ENCODE measurements at regions not wholly inside any gene's neighbourhood (a gene's known extent, or its start where the extent isn't known, plus 50 kb on each side); places are given as distances from the start of the nearest gene placed in this dataset.

DNA sequence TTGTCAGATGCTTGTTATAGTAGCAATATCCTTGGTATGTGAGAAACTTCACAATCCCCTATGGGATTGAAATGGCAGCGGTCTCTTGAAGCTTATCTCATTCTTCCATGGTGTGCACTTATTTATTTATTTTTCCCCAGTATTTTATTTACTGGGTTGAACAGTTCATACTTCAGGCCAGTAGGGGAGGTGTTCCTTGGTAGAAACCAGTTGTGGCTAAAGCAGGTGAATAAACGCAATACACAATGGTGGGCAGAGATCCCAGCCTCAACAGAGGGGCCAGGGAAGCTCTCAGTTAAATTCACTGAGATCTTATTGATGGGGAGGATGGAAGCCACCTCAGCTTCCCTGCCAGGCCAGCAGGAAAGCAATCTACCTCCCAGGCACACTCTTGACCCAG is 93.7 kb upstream of the SRD5A2 start:
- no peak for TF ChIP-seq PAX5 (IDR thresholded peaks at IDR 0.05; ENCODE audit: insufficient read depth, low read length, severe bottlenecking)
- TF ChIP-seq POU2F2 (IDR thresholded peaks at IDR 0.05; ENCODE audit: low read depth, low read length): no peak
- TF ChIP-seq POLR2AphosphoS5 (IDR thresholded peaks at IDR 0.05; ENCODE audit: low read depth, low read length): no peak
- no peak for TF ChIP-seq TAF1 (IDR thresholded peaks at IDR 0.05; ENCODE audit: low read depth, low read length)
- no peak for TF ChIP-seq SPI1 (IDR thresholded peaks at IDR 0.05; ENCODE audit: low read depth, low read length)
- no peak for TF ChIP-seq POLR2A (IDR thresholded peaks at IDR 0.05; ENCODE audit: low read depth, low read length)
- no peak for DNase-seq (ENCODE audit: insufficient read length, low spot score)
- no peak for FAIRE-seq

DNA sequence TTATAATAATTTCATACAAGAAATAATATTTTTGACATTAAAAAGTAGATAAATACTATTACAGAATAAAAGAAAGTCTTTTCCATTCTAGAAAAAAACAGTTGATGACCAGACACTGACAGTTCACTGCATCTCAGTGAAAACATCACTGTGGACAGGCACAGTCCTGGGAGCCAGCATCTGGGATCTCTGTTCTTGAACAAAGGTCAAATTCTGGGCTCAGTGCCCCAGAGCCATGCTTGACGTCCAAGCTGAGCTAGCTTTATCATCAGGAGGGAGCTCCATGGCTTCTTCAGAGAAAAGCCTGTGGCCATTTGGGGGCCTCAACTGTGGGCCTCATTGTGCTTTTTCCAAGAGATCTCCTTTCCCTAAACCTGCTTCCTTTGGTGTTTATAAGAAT is 86.1 kb upstream of the SRD5A2 start:
- TF ChIP-seq TAF1 (IDR thresholded peaks at IDR 0.05; ENCODE audit: low read depth, low read length) (no peak), PAX5 (IDR thresholded peaks at IDR 0.05; ENCODE audit: insufficient read depth, low read length, severe bottlenecking) (no peak), SPI1 (IDR thresholded peaks at IDR 0.05; ENCODE audit: low read depth, low read length) (no peak), POLR2A (IDR thresholded peaks at IDR 0.05; ENCODE audit: low read depth, low read length) (no peak), POU2F2 (IDR thresholded peaks at IDR 0.05; ENCODE audit: low read depth, low read length) (no peak), POLR2AphosphoS5 (IDR thresholded peaks at IDR 0.05; ENCODE audit: low read depth, low read length) (no peak)
- DNase-seq (ENCODE audit: insufficient read length, low spot score) (no peak), FAIRE-seq (no peak)

DNA sequence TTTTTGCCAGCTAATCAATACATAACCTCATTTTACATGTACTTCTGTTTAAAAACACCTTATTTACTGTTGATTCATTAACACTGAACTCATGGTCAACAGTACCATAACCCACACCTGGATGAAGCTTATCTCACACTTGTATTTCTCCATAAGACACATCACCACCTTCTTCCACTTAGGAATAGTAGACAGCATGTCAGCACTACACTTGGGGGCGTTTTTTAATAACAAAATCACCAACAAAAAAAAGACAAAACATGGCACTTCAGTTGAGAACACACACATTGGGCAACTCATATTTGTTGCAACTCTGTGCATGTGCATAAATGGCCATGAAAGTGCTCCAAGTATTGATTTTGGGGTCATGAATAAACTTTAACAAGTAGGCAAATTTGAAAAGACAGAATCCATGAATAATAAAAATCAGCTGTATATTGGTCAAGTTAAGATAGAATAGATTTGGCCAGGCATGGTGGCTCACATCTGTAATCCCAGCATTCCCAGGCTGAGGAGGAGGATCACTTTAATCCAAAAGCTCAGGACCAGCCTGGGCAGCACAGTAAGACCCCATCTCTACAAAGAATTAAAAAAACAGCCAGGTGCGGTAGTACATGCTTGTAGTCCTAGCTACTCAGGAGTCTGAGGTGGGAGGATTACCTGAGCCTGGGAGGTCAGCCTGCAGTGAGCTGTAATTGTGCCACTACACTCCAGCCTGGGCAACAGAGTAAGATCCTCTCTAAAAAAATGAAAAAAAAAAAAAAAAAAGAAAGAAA is 84.4 kb upstream of the SRD5A2 start:
- DNase-seq (ENCODE audit: insufficient read length, low spot score): no peak
- TF ChIP-seq PAX5 (IDR thresholded peaks at IDR 0.05; ENCODE audit: insufficient read depth, low read length, severe bottlenecking) (no peak), POU2F2 (IDR thresholded peaks at IDR 0.05; ENCODE audit: low read depth, low read length) (no peak), POLR2A (IDR thresholded peaks at IDR 0.05; ENCODE audit: low read depth, low read length) (no peak), TAF1 (IDR thresholded peaks at IDR 0.05; ENCODE audit: low read depth, low read length) (no peak), SPI1 (IDR thresholded peaks at IDR 0.05; ENCODE audit: low read depth, low read length) (no peak), POLR2AphosphoS5 (IDR thresholded peaks at IDR 0.05; ENCODE audit: low read depth, low read length) (no peak)
- FAIRE-seq: no peak

DNA sequence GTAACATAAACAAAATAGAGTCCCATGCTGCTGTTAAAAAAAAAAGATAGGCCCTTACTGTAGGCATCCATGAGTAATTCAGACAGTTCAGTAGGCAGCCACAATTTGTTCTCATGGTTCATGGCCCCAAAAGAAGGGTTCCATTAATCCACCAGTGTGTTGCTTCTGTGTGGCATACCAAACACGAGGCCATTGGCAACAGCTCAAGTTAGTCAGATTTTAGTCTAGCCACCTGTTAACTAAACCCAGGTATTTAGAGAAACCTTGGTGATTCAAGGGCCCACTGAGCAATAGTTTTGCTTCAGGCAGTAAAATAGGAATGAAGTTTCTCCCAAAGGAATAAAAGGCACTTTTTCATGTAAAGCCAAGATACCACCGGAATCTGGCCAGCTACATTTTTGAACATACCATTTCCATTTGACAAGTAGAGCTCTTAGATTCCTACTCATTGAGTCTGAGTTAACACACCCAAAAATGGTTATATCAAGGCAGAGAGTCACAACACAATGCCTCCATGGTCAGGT is 80.1 kb upstream of the SRD5A2 start:
- FAIRE-seq (no peak), DNase-seq (ENCODE audit: insufficient read length, low spot score) (no peak)
- TF ChIP-seq POLR2A (IDR thresholded peaks at IDR 0.05; ENCODE audit: low read depth, low read length) (no peak), TAF1 (IDR thresholded peaks at IDR 0.05; ENCODE audit: low read depth, low read length) (no peak), POU2F2 (IDR thresholded peaks at IDR 0.05; ENCODE audit: low read depth, low read length) (no peak), POLR2AphosphoS5 (IDR thresholded peaks at IDR 0.05; ENCODE audit: low read depth, low read length) (no peak), SPI1 (IDR thresholded peaks at IDR 0.05; ENCODE audit: low read depth, low read length) (no peak), PAX5 (IDR thresholded peaks at IDR 0.05; ENCODE audit: insufficient read depth, low read length, severe bottlenecking) (no peak)

DNA sequence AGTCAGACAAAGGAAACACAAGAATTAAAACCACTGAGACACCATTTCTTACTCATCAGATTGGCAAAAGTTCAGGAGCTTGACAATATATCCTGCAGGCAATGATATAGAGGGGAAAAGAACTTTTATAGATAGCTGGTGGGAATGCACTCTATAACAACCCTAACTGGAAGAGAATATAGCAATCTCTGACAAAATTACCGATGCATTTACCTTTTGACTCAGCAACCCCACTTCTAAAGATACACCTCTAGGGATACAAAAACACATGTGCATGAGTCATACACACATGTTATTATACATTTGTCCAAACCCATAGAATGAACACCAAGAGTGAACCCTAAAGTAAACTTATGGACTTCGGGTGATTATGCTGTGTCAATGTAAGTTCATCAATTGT is 79.4 kb upstream of the SRD5A2 start:
- no peak for DNase-seq (ENCODE audit: insufficient read length, low spot score)
- no peak for TF ChIP-seq POU2F2 (IDR thresholded peaks at IDR 0.05; ENCODE audit: low read depth, low read length)
- no peak for TF ChIP-seq PAX5 (IDR thresholded peaks at IDR 0.05; ENCODE audit: insufficient read depth, low read length, severe bottlenecking)
- TF ChIP-seq POLR2AphosphoS5 (IDR thresholded peaks at IDR 0.05; ENCODE audit: low read depth, low read length): no peak
- no peak for TF ChIP-seq SPI1 (IDR thresholded peaks at IDR 0.05; ENCODE audit: low read depth, low read length)
- TF ChIP-seq TAF1 (IDR thresholded peaks at IDR 0.05; ENCODE audit: low read depth, low read length): no peak
- TF ChIP-seq POLR2A (IDR thresholded peaks at IDR 0.05; ENCODE audit: low read depth, low read length): no peak
- no peak for FAIRE-seq

DNA sequence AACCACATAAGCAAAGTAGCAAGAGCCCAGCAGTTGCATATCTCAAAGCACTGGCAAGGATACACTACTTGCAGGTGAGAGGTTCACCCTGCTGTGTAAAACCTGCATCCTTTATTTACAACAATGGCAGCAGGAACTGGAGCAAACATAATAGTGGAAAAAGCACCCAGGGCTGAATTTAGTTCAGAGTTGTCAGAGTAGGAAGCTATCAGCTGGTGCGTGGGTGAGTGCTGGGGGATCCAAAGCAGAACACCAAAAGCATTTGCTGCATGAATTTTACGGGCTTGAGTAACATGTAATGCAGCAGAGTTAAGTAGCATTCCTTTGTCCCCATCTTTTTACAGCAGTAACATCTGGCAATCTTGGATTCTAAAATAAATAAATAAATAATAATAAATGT is 73.5 kb upstream of the SRD5A2 start:
- TF ChIP-seq TAF1 (IDR thresholded peaks at IDR 0.05; ENCODE audit: low read depth, low read length) (no peak), SPI1 (IDR thresholded peaks at IDR 0.05; ENCODE audit: low read depth, low read length) (no peak), POU2F2 (IDR thresholded peaks at IDR 0.05; ENCODE audit: low read depth, low read length) (no peak), PAX5 (IDR thresholded peaks at IDR 0.05; ENCODE audit: insufficient read depth, low read length, severe bottlenecking) (no peak), POLR2A (IDR thresholded peaks at IDR 0.05; ENCODE audit: low read depth, low read length) (no peak), POLR2AphosphoS5 (IDR thresholded peaks at IDR 0.05; ENCODE audit: low read depth, low read length) (no peak)
- DNase-seq (ENCODE audit: insufficient read length, low spot score) (no peak), FAIRE-seq (no peak)

DNA sequence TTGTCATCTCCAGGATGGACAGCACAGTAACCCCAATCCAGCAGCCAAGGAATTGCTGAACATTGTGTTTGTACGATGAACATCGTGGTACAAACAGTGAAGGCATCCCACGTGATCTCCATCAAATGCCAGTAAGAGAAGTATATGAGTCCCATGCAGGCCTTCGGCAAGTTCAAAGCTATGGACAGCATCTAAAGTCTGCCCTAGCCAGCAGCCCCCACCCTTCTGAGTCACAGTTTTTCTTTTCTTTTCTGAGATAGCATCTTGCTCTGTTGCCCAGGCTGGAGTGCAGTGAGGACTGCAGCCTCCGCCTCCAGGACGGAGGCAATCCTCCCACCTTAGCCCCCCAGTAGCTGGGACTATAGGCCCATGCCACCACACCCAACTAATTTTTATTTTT is 71.0 kb upstream of the SRD5A2 start:
- FAIRE-seq (no peak), DNase-seq (ENCODE audit: insufficient read length, low spot score) (no peak)
- TF ChIP-seq POU2F2 (IDR thresholded peaks at IDR 0.05; ENCODE audit: low read depth, low read length) (no peak), SPI1 (IDR thresholded peaks at IDR 0.05; ENCODE audit: low read depth, low read length) (no peak), POLR2A (IDR thresholded peaks at IDR 0.05; ENCODE audit: low read depth, low read length) (no peak), TAF1 (IDR thresholded peaks at IDR 0.05; ENCODE audit: low read depth, low read length) (no peak), PAX5 (IDR thresholded peaks at IDR 0.05; ENCODE audit: insufficient read depth, low read length, severe bottlenecking) (no peak), POLR2AphosphoS5 (IDR thresholded peaks at IDR 0.05; ENCODE audit: low read depth, low read length) (no peak)

DNA sequence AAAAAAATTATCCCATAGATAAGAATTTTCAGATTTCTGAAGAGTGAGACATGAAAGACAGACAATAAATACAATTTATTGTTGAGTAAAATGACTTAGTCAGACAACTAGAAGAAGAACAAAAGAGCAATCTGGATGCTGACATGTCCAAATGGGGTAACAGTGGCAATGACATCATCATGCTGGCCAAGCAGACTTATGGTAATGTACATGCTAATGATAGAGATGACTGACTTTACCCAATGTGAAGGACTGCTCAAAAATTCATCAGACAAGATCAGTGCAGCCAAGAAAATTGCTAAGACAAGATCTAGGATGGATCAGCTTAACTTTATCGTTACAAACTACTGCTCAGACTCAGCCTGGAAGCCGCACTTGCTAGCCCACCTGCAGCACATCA is 70.5 kb upstream of the SRD5A2 start:
- TF ChIP-seq TAF1 (IDR thresholded peaks at IDR 0.05; ENCODE audit: low read depth, low read length): no peak
- TF ChIP-seq PAX5 (IDR thresholded peaks at IDR 0.05; ENCODE audit: insufficient read depth, low read length, severe bottlenecking): no peak
- no peak for TF ChIP-seq POLR2AphosphoS5 (IDR thresholded peaks at IDR 0.05; ENCODE audit: low read depth, low read length)
- FAIRE-seq: no peak

DNA sequence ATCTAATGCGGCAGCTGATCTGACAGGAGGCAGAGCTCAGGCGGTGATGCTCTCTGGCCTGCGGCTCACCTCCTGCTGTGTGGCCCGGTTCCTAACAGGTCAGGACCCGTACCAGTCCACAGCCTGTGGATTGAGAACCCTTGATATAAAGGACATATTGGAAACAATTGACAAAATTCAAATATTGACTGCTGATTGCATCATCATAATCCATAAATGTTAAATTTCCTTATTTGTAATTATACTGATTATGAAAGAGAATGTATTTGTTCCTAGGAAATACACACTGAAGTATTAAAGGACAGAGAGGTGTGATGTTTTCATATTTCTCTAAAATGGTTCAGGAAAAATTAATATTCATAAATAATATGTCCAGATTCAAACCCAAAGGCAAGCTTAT is 63.8 kb upstream of the SRD5A2 start:
- TF ChIP-seq POU2F2 (IDR thresholded peaks at IDR 0.05; ENCODE audit: low read depth, low read length): no peak
- TF ChIP-seq PAX5 (IDR thresholded peaks at IDR 0.05; ENCODE audit: insufficient read depth, low read length, severe bottlenecking): no peak
- no peak for TF ChIP-seq SPI1 (IDR thresholded peaks at IDR 0.05; ENCODE audit: low read depth, low read length)
- TF ChIP-seq TAF1 (IDR thresholded peaks at IDR 0.05; ENCODE audit: low read depth, low read length): no peak
- no peak for TF ChIP-seq POLR2A (IDR thresholded peaks at IDR 0.05; ENCODE audit: low read depth, low read length)
- no peak for TF ChIP-seq POLR2AphosphoS5 (IDR thresholded peaks at IDR 0.05; ENCODE audit: low read depth, low read length)
- FAIRE-seq: no peak

More for the DNA sequence above, 70.5 kb upstream of the SRD5A2 start:
- DNase-seq (ENCODE audit: insufficient read length, low spot score): no peak

More for the DNA sequence above, 63.8 kb upstream of the SRD5A2 start:
- no peak for DNase-seq (ENCODE audit: insufficient read length, low spot score)

Data from GM12891 (cell line).